HEK293 (cell line): ENCODE measurements at regions not wholly inside any gene's neighbourhood (a gene's known extent, or its start where the extent isn't known, plus 50 kb on each side); places are given as distances from the start of the nearest gene placed in this dataset.

Experiments
- CTCF ChIA-PET: fragments of 350-600 bp; formaldehyde crosslinking; extraction: SDS; loops from one replicate; lab custom pipeline; 2021; ENCODE audit warnings: antibody characterized with exemption; lab: Yijun Ruan, JAX
- POLR2A ChIA-PET: fragments of 300-600 bp; formaldehyde crosslinking; extraction: SDS; loops from one replicate; lab custom pipeline; 2020; ENCODE audit warnings: antibody characterized with exemption, inconsistent platforms; lab: Yijun Ruan, JAX
- H3K27ac ChIP-seq: fragments of 200-500 bp; sonication (Bioruptor generic); 2 replicates; pipeline ENCODE4 v1.5.1; 2014; ENCODE audit warnings: low read depth, low read length, control low read depth, inconsistent platforms; ENCODE audit errors: extremely low read depth
- H3K36me3 ChIP-seq, 2 experiments: fragments of 200-500 bp in 1 of 2; sonication (Bioruptor generic) in 1 of 2; 1 replicate in 1 of 2; 2 replicates in 1 of 2; pipeline ENCODE4 v1.5.1; 2014 to 2017; ENCODE audit warnings: inconsistent platforms in 2 of 2, low read length in 2 of 2; ENCODE audit not compliant: control insufficient read depth in 2 of 2, insufficient read depth in 1 of 2
- H3K4me1 ChIP-seq: fragments of 200-500 bp; sonication (Bioruptor generic); 2 replicates; pipeline ENCODE4 v1.5.1; 2014; ENCODE audit warnings: mild to moderate bottlenecking, low read length, inconsistent platforms; ENCODE audit not compliant: control insufficient read depth, insufficient read depth
- H3K4me3 ChIP-seq: 2 replicates; pipeline ENCODE4 v1.5.1; 2011; ENCODE audit warnings: low read depth, mild to moderate bottlenecking, control low read depth, low read length, moderate library complexity
- H3K9me3 ChIP-seq: fragments of 200-500 bp; sonication (Bioruptor generic); 2 replicates; pipeline ENCODE4 v1.5.1; 2014; ENCODE audit warnings: low read depth, low read length, inconsistent platforms; ENCODE audit not compliant: control insufficient read depth, insufficient read depth
- EGR2 ChIP-seq: fragments of 450-650 bp; formaldehyde crosslinking; IDR thresholded peaks from 2 replicates; pipeline ENCODE4 v1.5.1; 2016; ENCODE audit warnings: low read depth, missing biosample characterization, missing genetic modification characterization
- KLF1 ChIP-seq: fragments of 450-650 bp; formaldehyde crosslinking; IDR thresholded peaks from 2 replicates; pipeline ENCODE4 v1.5.1; 2016; ENCODE audit warnings: missing biosample characterization, missing genetic modification characterization
- MEIS1 ChIP-seq: sonication (generic); formaldehyde crosslinking; IDR thresholded peaks from 2 replicates; pipeline ENCODE4 v1.8.1; 2022; ENCODE audit warnings: missing genetic modification reagents, mild to moderate bottlenecking, borderline replicate concordance
- PATZ1 ChIP-seq: fragments of 450-650 bp; formaldehyde crosslinking; IDR thresholded peaks from 2 replicates; pipeline ENCODE4 v1.5.1; 2016; ENCODE audit warnings: missing biosample characterization, missing genetic modification characterization
- SETDB1 ChIP-seq: IDR thresholded peaks from one replicate; pipeline ENCODE4 v1.6.1; 2017; ENCODE audit warnings: mild to moderate bottlenecking, low read length, moderate library complexity, mixed read lengths; ENCODE audit not compliant: insufficient read length
- SP7 ChIP-seq: fragments of 450-650 bp; formaldehyde crosslinking; IDR thresholded peaks from 2 replicates; pipeline ENCODE4 v1.5.1; 2016; ENCODE audit warnings: missing biosample characterization, missing genetic modification characterization
- TRIM28 ChIP-seq: IDR thresholded peaks from 2 replicates; pipeline ENCODE4 v1.6.1; 2011; ENCODE audit warnings: low read length, control low read depth, borderline replicate concordance
- WT1 ChIP-seq: fragments of 450-650 bp; formaldehyde crosslinking; IDR thresholded peaks from 2 replicates; pipeline ENCODE4 v1.5.1; 2016; ENCODE audit warnings: missing biosample characterization, missing genetic modification characterization
- YY2 ChIP-seq: fragments of 450-650 bp; formaldehyde crosslinking; IDR thresholded peaks from 2 replicates; pipeline ENCODE4 v1.5.1; 2016; ENCODE audit warnings: missing biosample characterization, missing genetic modification characterization
- ZBTB17 ChIP-seq: fragments of 450-650 bp; formaldehyde crosslinking; IDR thresholded peaks from 2 replicates; pipeline ENCODE4 v1.5.1; 2016; ENCODE audit warnings: missing biosample characterization, missing genetic modification characterization
- ZBTB21 ChIP-seq: fragments of 450-650 bp; formaldehyde crosslinking; IDR thresholded peaks from 2 replicates; pipeline ENCODE4 v1.5.1; 2017; ENCODE audit warnings: missing biosample characterization, missing genetic modification characterization
- ZEB2 ChIP-seq: fragments of 450-650 bp; formaldehyde crosslinking; IDR thresholded peaks from 2 replicates; pipeline ENCODE4 v1.5.1; 2016; ENCODE audit warnings: missing biosample characterization, missing genetic modification characterization
- ZFHX2 ChIP-seq: fragments of 450-650 bp; formaldehyde crosslinking; conservative IDR thresholded peaks from 2 replicates; pipeline ENCODE4 v1.5.1; 2016; ENCODE audit warnings: missing biosample characterization, missing genetic modification characterization
- ZFP37 ChIP-seq: fragments of 450-650 bp; formaldehyde crosslinking; IDR thresholded peaks from 2 replicates; pipeline ENCODE4 v1.5.1; 2016; ENCODE audit warnings: missing biosample characterization, missing genetic modification characterization
- ZNF132 ChIP-seq: fragments of 450-650 bp; formaldehyde crosslinking; IDR thresholded peaks from 2 replicates; pipeline ENCODE4 v1.5.1; 2017; ENCODE audit warnings: missing biosample characterization, missing genetic modification characterization, borderline replicate concordance
- ZNF133 ChIP-seq: fragments of 450-650 bp; formaldehyde crosslinking; IDR thresholded peaks from 2 replicates; pipeline ENCODE4 v1.5.1; 2016; ENCODE audit warnings: missing biosample characterization, missing genetic modification characterization
- ZNF146 ChIP-seq: fragments of 450-650 bp; formaldehyde crosslinking; IDR thresholded peaks from 2 replicates; pipeline ENCODE4 v1.5.1; 2016; ENCODE audit warnings: missing biosample characterization, missing genetic modification characterization
- ZNF174 ChIP-seq: fragments of 450-650 bp; formaldehyde crosslinking; IDR thresholded peaks from 2 replicates; pipeline ENCODE4 v1.5.0; 2017; ENCODE audit warnings: missing biosample characterization, mild to moderate bottlenecking, missing genetic modification characterization
- ZNF202 ChIP-seq: fragments of 450-650 bp; formaldehyde crosslinking; IDR thresholded peaks from 2 replicates; pipeline ENCODE4 v1.5.1; 2016; ENCODE audit warnings: missing biosample characterization, missing genetic modification characterization, borderline replicate concordance
- ZNF26 ChIP-seq: fragments of 450-650 bp; formaldehyde crosslinking; IDR thresholded peaks from 2 replicates; pipeline ENCODE4 v1.5.1; 2016; ENCODE audit warnings: missing biosample characterization, missing genetic modification characterization
- ZNF366 ChIP-seq: fragments of 450-650 bp; formaldehyde crosslinking; conservative IDR thresholded peaks from 2 replicates; pipeline ENCODE4 v1.5.1; 2016; ENCODE audit warnings: missing biosample characterization, missing genetic modification characterization
- ZNF426 ChIP-seq: fragments of 450-650 bp; formaldehyde crosslinking; IDR thresholded peaks from 2 replicates; pipeline ENCODE4 v1.5.1; 2017; ENCODE audit warnings: missing biosample characterization, missing genetic modification characterization, mild to moderate bottlenecking, inconsistent platforms, moderate library complexity
- ZNF473 ChIP-seq: fragments of 450-650 bp; formaldehyde crosslinking; IDR thresholded peaks from 2 replicates; pipeline ENCODE4 v1.5.1; 2017; ENCODE audit warnings: missing biosample characterization, missing genetic modification characterization
- ZNF510 ChIP-seq: fragments of 450-650 bp; formaldehyde crosslinking; IDR thresholded peaks from 2 replicates; pipeline ENCODE4 v1.5.1; 2018; ENCODE audit warnings: mild to moderate bottlenecking, missing genetic modification characterization, missing biosample characterization; ENCODE audit not compliant: insufficient replicate concordance
- ZNF548 ChIP-seq: fragments of 450-650 bp; formaldehyde crosslinking; IDR thresholded peaks from 2 replicates; pipeline ENCODE4 v1.5.1; 2016; ENCODE audit warnings: missing biosample characterization, missing genetic modification characterization
- ZNF600 ChIP-seq: fragments of 450-650 bp; formaldehyde crosslinking; IDR thresholded peaks from 2 replicates; pipeline ENCODE4 v1.5.1; 2016; ENCODE audit warnings: missing biosample characterization, missing genetic modification characterization
- ZNF629 ChIP-seq: fragments of 450-650 bp; formaldehyde crosslinking; IDR thresholded peaks from 2 replicates; pipeline ENCODE4 v1.5.1; 2017; ENCODE audit warnings: missing biosample characterization, missing genetic modification characterization
- ZNF785 ChIP-seq: fragments of 450-650 bp; formaldehyde crosslinking; IDR thresholded peaks from 2 replicates; pipeline ENCODE4 v1.5.1; 2016; ENCODE audit warnings: missing biosample characterization, missing genetic modification characterization
- ZNF791 ChIP-seq: fragments of 450-650 bp; formaldehyde crosslinking; IDR thresholded peaks from 2 replicates; pipeline ENCODE4 v1.5.1; 2016; ENCODE audit warnings: missing biosample characterization, missing genetic modification characterization
- ZNF837 ChIP-seq: fragments of 450-650 bp; formaldehyde crosslinking; IDR thresholded peaks from 2 replicates; pipeline ENCODE4 v1.5.1; 2016; ENCODE audit warnings: missing biosample characterization, missing genetic modification characterization
- TF ChIP-seq, protein P1 (sequence below): fragments of 450-650 bp; formaldehyde crosslinking; IDR thresholded peaks from 2 replicates; pipeline ENCODE4 v1.5.1; 2016; ENCODE audit warnings: missing biosample characterization, missing genetic modification characterization

- H3K4me1 ChIP-seq, result no peaks in the 10 kb centered on the region
- CTCF ChIA-PET, result interaction anchor here (0.8 kb wide), 1 partner anchor 9 kb away, joined by 3 read pairs; no protein-coding TSS in a partner anchor
- POLR2A ChIA-PET, result no interaction called here
- TF ChIP-seq ZNF785 (tag by site-specific recombination) (no peak), ZNF366 (tag by site-specific recombination) (no peak), ZNF202 (tag by site-specific recombination) (no peak), ZBTB17 (tag by site-specific recombination) (no peak), ZNF548 (no peak), ZEB2 (tag by site-specific recombination) (no peak), ZNF174 (tag by site-specific recombination) (no peak), ZFP37 (tag by site-specific recombination) (no peak), EGR2 (tag by site-specific recombination) (no peak), ZNF791 (tag by site-specific recombination) (no peak), ZNF26 (tag by site-specific recombination) (no peak)
- TF ChIP-seq, protein P1, sequence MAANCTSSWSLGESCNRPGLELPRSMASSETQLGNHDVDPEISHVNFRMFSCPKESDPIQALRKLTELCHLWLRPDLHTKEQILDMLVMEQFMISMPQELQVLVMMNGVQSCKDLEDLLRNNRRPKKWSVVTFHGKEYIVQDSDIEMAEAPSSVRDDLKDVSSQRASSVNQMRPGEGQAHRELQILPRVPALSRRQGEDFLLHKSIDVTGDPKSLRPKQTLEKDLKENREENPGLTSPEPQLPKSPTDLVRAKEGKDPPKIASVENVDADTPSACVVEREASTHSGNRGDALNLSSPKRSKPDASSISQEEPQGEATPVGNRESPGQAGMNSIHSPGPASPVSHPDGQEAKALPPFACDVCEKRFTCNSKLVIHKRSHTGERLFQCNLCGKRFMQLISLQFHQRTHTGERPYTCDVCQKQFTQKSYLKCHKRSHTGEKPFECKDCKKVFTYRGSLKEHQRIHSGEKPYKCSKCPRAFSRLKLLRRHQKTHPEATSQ (tag by site-specific recombination), result no peak
- TF ChIP-seq, all 188 proteins: peak for 0
- Histone ChIP-seq H3K4me3 (no peak overlapping the region), H3K36me3 (no peaks in the 10 kb centered on the region), H3K27ac (no peak overlapping the region), H3K9me3 (no peaks in the 10 kb centered on the region)
These were observed 382.2 kb upstream of the CADM1 start for GRCh38 chr11:115886422-115886733.

DNA sequence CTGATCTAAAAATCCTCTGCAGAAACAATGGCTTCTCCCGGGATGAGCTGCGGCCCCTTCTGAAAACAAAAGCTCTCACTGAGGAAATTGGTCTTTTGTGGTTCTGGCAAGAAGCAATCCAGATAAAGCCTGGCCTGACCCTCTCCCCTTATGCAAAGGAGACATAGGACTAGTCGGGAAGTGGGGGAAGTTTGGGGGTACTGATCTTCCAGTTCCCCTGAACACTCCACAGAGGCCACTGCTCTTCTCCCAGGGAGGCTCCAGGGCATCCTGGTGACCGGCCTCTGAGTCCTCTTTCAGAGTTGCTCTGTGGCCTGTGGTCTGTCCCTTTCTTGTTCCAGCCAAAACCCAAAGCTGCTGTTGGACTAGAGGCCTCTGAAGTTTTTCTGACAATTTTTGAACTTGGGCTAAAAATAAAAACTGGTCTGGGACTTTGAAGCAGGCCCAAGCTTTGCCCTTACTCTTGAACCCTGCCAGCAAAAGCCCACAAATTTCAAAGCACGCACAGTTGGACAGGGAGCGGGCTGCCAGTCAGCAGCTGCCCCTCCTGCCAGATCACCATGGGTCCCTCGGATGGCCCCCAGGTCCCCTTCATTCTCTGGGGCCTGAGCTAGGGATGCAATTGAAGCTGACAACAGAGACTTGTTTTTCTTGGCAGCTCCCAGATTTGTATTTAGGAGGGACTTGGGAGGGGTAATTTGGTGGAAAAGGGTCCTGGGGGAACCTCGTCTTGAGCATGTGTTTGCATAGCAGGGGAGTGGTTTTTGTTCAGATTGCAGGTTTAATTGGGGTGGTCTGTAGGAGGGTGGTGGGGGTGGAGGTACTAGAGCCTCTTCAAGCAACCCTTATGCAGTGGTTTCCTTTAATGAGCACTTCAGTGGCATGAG is 381.6 kb upstream of the CADM1 start:
- CTCF ChIA-PET, result interaction anchor here (0.8 kb wide), 1 partner anchor 9 kb away, joined by 3 read pairs; no protein-coding TSS in a partner anchor
- POLR2A ChIA-PET, result no interaction called here
- no peaks in the 10 kb centered on the region for H3K36me3 ChIP-seq

More for the DNA sequence above, 381.6 kb upstream of the CADM1 start:
- TF ChIP-seq EGR2 (tag by site-specific recombination), result peak; percentile 63
- TF ChIP-seq ZNF146 (tag by site-specific recombination), result no peak
- TF ChIP-seq MEIS1 (CRISPR knock-in tag), result no peak
- TF ChIP-seq ZNF473, result no peak
- no peak for TF ChIP-seq ZNF510 (tag by site-specific recombination)
- TF ChIP-seq ZFHX2 (tag by site-specific recombination), result peak; percentile 77
- no peak for TF ChIP-seq SP7 (tag by site-specific recombination)
- TF ChIP-seq ZBTB21, result no peak
- TF ChIP-seq ZNF426 (tag by site-specific recombination), result no peak
- peak; percentile 62 for TF ChIP-seq KLF1 (tag by site-specific recombination)
- no peak for TF ChIP-seq ZNF133 (tag by site-specific recombination)
- TF ChIP-seq ZNF600 (tag by site-specific recombination), result no peak
- TF ChIP-seq YY2 (tag by site-specific recombination), result no peak
- TF ChIP-seq ZNF629, result no peak
- TF ChIP-seq SETDB1, result no peak
- no peak for TF ChIP-seq PATZ1 (tag by site-specific recombination)
- no peak for TF ChIP-seq ZNF132 (tag by site-specific recombination)
- no peak for TF ChIP-seq WT1
- no peak for TF ChIP-seq ZNF837 (tag by site-specific recombination)
- no peak for TF ChIP-seq TRIM28
- Histone ChIP-seq H3K4me3 (no peak overlapping the region), H3K27ac (no peak overlapping the region), H3K9me3 (no peaks in the 10 kb centered on the region), H3K4me1 (no peaks in the 10 kb centered on the region)
